MM.1S (cell line): ENCODE measurements at regions not wholly inside any gene's neighbourhood (a gene's known extent, or its start where the extent isn't known, plus 50 kb on each side); places are given as distances from the start of the nearest gene placed in this dataset.

Experiments used
- EZH2phosphoT487 ChIP-seq: fragments of 300-600 bp; sonication (generic); IDR thresholded peaks from 2 replicates; pipeline ENCODE4 v1.6.1; 2018; ENCODE audit warnings: antibody characterized with exemption, low read length
- TF ChIP-seq, protein P1 (sequence below): fragments of 300-600 bp; sonication (generic); IDR thresholded peaks from 2 replicates; pipeline ENCODE4 v1.5.1; 2016; ENCODE audit warnings: antibody characterized with exemption, low read length, mixed read lengths

DNA sequence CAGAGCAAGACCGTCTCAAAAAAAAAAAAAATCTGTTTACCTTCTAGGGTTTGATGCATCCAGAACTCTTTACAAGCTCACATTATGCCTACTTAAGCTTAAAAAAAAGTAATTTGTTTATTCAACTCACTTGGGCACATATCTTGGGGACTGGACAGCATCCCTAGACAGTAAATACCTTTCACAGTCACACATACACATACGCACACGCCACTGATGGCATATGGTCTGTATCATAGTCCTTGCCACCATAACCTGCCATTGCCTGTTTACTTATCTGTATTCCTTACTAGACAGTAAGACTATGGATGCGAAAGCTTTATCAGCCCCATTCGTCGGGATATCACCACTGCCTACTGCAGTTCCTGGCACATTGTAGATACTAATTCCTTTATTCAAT, 446.3 kb upstream of the RGS18 start:
- TF ChIP-seq, protein P1, sequence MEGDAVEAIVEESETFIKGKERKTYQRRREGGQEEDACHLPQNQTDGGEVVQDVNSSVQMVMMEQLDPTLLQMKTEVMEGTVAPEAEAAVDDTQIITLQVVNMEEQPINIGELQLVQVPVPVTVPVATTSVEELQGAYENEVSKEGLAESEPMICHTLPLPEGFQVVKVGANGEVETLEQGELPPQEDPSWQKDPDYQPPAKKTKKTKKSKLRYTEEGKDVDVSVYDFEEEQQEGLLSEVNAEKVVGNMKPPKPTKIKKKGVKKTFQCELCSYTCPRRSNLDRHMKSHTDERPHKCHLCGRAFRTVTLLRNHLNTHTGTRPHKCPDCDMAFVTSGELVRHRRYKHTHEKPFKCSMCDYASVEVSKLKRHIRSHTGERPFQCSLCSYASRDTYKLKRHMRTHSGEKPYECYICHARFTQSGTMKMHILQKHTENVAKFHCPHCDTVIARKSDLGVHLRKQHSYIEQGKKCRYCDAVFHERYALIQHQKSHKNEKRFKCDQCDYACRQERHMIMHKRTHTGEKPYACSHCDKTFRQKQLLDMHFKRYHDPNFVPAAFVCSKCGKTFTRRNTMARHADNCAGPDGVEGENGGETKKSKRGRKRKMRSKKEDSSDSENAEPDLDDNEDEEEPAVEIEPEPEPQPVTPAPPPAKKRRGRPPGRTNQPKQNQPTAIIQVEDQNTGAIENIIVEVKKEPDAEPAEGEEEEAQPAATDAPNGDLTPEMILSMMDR = no peak
- TF ChIP-seq EZH2phosphoT487 = no peak
